BE2C (cell line): ENCODE measurements at regions not wholly inside any gene's neighbourhood (a gene's known extent, or its start where the extent isn't known, plus 50 kb on each side); places are given as distances from the start of the nearest gene placed in this dataset.

ENCODE experiments used
- DNase-seq: peaks from one replicate; pipeline ENCODE4 v3.0.0-alpha.2; 2020
- H3K27me3 ChIP-seq: fragments of 250-450 bp; sonication (Bioruptor Pico); 2 replicates; pipeline ENCODE4 v1.5.1; 2020; ENCODE audit warnings: mild to moderate bottlenecking
- H3K36me3 ChIP-seq: fragments of 250-450 bp; sonication (Bioruptor Pico); 2 replicates; pipeline ENCODE4 v1.5.1; 2020; ENCODE audit warnings: mild to moderate bottlenecking
- H3K4me1 ChIP-seq: fragments of 250-450 bp; sonication (Bioruptor Pico); 2 replicates; pipeline ENCODE4 v1.5.1; 2020
- H3K4me3 ChIP-seq: 2 replicates; pipeline ENCODE4 v1.5.1; 2011; ENCODE audit warnings: low read depth, low read length
- H3K9me3 ChIP-seq: fragments of 250-450 bp; sonication (Bioruptor Pico); 2 replicates; pipeline ENCODE4 v1.5.1; 2020
- TF ChIP-seq, protein P1 (sequence below): IDR thresholded peaks from 2 replicates; pipeline ENCODE4 v1.5.1; 2012; ENCODE audit warnings: mild to moderate bottlenecking, low read depth, low read length

DNA sequence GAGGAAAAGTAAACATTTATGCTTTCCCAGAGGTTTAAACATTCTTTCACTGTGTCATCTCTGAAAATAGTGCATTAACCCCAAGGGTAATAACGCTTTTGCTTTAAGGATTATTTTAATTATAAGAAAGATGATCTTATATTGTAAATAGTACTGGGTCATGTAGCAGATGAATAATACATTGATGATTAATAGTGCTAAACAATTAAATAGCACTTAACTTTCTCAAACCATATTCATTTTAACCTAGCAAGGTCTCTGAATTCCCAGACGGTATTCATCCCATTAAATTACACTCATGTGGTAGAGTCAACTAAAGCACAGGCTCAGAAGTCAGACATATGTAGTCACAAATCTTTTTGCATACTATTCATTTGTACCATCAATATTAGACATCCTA is 115.6 kb upstream of the FAR2 start:
- TF ChIP-seq, protein P1, sequence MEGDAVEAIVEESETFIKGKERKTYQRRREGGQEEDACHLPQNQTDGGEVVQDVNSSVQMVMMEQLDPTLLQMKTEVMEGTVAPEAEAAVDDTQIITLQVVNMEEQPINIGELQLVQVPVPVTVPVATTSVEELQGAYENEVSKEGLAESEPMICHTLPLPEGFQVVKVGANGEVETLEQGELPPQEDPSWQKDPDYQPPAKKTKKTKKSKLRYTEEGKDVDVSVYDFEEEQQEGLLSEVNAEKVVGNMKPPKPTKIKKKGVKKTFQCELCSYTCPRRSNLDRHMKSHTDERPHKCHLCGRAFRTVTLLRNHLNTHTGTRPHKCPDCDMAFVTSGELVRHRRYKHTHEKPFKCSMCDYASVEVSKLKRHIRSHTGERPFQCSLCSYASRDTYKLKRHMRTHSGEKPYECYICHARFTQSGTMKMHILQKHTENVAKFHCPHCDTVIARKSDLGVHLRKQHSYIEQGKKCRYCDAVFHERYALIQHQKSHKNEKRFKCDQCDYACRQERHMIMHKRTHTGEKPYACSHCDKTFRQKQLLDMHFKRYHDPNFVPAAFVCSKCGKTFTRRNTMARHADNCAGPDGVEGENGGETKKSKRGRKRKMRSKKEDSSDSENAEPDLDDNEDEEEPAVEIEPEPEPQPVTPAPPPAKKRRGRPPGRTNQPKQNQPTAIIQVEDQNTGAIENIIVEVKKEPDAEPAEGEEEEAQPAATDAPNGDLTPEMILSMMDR, result no peak
- no peaks in the 10 kb centered on the region for H3K9me3 ChIP-seq
- H3K4me1 ChIP-seq, result peaks cover 2% of the 10 kb centered on the region
- no peaks in the 10 kb centered on the region for H3K27me3 ChIP-seq
- no peaks in the 10 kb centered on the region for H3K36me3 ChIP-seq
- H3K4me3 ChIP-seq, result no peak overlapping the region
- no peak for DNase-seq

DNA sequence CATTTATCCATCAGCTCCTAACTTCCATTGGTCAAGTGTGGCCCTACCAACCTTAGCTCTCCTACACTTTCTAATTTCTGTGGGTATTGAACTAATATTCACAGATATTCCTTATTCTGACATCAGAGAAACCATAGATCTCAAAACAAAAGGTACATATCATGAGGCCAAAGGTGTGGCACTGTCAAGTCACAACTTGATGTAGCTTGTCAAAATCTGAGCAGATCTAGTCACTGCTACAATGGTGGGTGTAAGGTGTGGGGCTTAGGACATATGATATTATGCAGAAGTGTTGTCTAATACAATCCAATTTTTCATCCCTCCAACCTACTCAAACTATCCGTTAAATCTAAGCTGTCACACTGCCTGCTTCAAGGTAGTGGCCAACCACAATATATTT is 114.0 kb upstream of the FAR2 start:
- H3K4me3 ChIP-seq, result no peak overlapping the region
- no peaks in the 10 kb centered on the region for H3K9me3 ChIP-seq
- DNase-seq, result no peak
- TF ChIP-seq, protein P1, result no peak
- H3K36me3 ChIP-seq, result no peaks in the 10 kb centered on the region
- peaks cover 6% of the 10 kb centered on the region for H3K4me1 ChIP-seq
- no peaks in the 10 kb centered on the region for H3K27me3 ChIP-seq

DNA sequence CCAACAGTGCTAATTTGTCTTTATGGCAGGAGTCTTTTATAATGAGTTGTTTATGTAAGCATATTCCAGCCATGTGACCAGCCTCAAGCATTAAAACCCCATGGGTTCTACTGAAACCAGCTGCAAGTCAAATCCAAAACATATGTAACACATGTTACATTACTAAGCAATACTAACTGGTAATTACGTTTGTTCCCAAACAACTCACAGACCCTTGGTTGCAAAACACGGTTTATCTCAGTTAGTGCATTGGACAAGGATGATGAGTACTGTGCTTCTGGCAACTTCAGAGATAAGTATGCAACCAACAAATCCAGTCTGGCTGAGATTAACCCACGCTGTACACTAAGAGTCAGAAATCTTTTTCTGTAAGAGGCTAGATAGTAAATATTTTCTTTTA is 110.1 kb upstream of the FAR2 start:
- H3K4me1 ChIP-seq, result peaks cover 6% of the 10 kb centered on the region
- DNase-seq, result peak; percentile 18
- no peak overlapping the region for H3K4me3 ChIP-seq
- TF ChIP-seq, protein P1, result no peak
- no peaks in the 10 kb centered on the region for H3K9me3 ChIP-seq
- no peaks in the 10 kb centered on the region for H3K27me3 ChIP-seq
- no peaks in the 10 kb centered on the region for H3K36me3 ChIP-seq

DNA sequence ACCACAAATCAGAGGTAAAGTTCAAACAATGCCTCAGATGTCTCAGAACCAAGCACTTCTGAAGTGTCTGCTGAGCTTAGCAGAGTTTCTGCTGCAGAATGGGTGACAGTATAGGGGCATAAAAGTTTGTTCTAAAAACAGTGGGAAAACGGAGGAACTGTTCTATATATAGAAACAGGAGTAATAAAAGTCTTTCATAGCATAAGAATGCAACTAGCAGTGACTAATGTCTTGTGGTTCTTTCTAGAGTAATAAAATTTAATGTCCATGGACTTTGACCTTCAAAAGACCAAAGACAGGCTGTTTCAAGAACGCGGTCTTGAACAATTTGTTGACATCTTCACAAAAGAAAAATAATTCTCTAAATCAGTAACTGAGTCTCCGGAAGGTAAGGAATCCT is 107.5 kb upstream of the FAR2 start:
- DNase-seq, result no peak
- no peak overlapping the region for H3K4me3 ChIP-seq
- H3K4me1 ChIP-seq, result peaks cover 10% of the 10 kb centered on the region
- TF ChIP-seq, protein P1, result no peak
- no peaks in the 10 kb centered on the region for H3K36me3 ChIP-seq
- H3K27me3 ChIP-seq, result no peaks in the 10 kb centered on the region
- H3K9me3 ChIP-seq, result no peaks in the 10 kb centered on the region

DNA sequence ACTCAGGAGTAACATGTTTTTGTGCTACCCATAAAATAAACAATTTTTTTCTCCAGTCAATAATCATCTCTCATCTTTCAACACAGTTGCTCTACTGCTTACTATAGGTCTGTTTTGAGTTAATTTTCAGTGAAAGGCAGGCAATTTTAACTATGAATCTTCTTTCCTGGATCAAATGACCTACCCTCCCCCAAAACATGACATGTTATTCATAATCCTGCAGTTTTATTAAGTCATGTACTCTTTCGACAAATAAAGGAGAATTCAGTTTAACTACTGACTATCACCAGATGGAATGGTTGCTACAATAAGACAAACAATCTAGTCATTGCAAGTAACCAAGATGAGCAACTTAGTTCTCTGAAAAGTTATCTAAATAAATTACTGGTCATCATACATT is 106.0 kb upstream of the FAR2 start:
- H3K4me3 ChIP-seq, result no peak overlapping the region
- no peaks in the 10 kb centered on the region for H3K27me3 ChIP-seq
- H3K4me1 ChIP-seq, result peaks cover 10% of the 10 kb centered on the region
- DNase-seq, result no peak
- TF ChIP-seq, protein P1, result no peak
- H3K36me3 ChIP-seq, result no peaks in the 10 kb centered on the region
- no peaks in the 10 kb centered on the region for H3K9me3 ChIP-seq

DNA sequence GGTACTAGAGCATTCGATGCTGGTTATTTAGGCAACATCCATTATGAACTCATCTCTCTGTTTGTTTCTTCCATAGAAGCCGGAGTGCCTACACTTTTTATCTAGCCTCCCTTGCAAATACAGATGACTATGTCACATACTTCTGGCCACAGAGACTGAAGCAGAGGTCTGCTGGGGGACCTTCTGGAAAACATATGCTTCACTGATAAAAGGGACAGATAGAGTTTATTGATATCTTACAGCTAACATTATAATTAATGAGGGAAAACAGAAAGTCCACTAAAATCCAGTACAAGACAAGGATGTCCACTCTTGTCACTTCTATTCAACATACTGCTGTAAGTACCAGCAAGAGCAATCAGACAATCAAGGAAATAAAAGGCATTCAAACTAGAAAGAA is 104.3 kb upstream of the FAR2 start:
- TF ChIP-seq, protein P1, result no peak
- Histone ChIP-seq H3K4me3 (no peak overlapping the region), H3K27me3 (no peaks in the 10 kb centered on the region), H3K4me1 (peaks cover 4% of the 10 kb centered on the region), H3K9me3 (no peaks in the 10 kb centered on the region), H3K36me3 (no peaks in the 10 kb centered on the region)
- DNase-seq, result no peak
